Inferior parietal cortex (tissue), 1 donor: ENCODE measurements at regions not wholly inside any gene's neighbourhood (a gene's known extent, or its start where the extent isn't known, plus 50 kb on each side); places are given as distances from the start of the nearest gene placed in this dataset.

Experiments used
- DNase-seq: peaks from one replicate; pipeline ENCODE4 v3.0.0-alpha.2; 2016; ENCODE audit errors: extremely low spot score

- DNase-seq, result no peak
These were observed 355.1 kb upstream of the SPTLC3 start for GRCh38 chr20:12653642-12654041.

- no peak for DNase-seq
These were observed 348.8 kb upstream of the SPTLC3 start for GRCh38 chr20:12659942-12660341.

DNA sequence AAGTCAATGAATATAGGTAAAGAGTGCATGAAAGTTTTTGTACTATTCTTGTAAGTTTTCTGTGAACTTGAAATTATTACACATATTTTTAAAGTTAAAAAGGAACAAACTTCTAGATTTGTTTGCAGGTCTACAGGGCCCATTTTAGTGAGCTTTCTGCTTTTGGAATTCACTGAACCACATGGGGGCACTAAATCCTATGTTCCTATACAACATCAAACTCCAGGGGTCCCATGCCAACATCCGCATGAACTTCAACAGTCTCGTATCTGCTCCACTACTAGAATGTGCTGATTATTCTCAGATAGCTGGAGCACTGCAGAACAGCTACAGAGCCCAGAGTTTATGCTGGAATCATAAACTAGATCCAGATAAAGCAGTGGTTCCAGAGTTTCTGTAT lies 347.9 kb upstream of the SPTLC3 start:
- no peak for DNase-seq

DNA sequence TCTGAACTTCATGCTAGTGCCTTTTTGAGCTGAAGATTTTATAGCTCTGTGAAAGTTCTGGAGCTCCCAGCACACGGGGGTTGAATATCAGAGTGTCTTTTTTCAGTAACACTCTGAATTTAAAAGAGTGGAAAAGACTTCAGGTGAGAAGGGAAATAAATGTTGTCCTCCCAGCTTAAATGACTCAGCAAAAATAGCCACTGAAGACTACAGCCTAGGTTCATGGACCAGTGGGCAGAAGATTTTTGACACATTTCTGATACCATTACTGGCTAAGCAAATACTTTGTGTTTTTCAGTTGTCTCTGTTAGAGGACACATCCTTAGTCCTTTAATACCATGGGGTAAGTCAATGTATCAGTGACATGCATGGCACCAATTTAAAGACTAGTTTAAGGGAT lies 338.5 kb upstream of the SPTLC3 start:
- no peak for DNase-seq

- no peak for DNase-seq
These were observed 335.4 kb upstream of the SPTLC3 start for GRCh38 chr20:12673352-12673751.

GRCh38 chr20:12677925-12678324 lies 330.8 kb upstream of the SPTLC3 start:
- DNase-seq, result no peak

DNA sequence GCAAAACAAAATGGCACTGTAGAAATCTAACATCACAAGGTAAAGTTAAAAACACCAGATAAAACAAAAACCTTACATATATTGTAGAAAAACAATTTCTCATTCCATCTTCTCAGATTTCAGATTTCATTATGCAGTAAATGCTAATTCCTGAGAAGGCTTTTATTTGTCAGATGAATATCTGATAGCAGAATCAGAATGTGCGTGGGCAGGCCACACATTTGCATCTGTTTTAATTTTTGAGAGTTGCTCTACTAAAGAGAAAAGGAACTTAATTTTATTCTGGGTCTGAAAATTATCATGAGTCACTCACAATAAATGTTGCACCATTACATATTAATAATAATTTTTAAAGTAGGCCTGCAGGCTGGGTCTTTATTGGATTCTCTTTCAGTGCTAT lies 329.3 kb upstream of the SPTLC3 start:
- no peak for DNase-seq

GRCh38 chr20:12682613-12683012 lies 326.2 kb upstream of the SPTLC3 start:
- DNase-seq, result no peak

DNA sequence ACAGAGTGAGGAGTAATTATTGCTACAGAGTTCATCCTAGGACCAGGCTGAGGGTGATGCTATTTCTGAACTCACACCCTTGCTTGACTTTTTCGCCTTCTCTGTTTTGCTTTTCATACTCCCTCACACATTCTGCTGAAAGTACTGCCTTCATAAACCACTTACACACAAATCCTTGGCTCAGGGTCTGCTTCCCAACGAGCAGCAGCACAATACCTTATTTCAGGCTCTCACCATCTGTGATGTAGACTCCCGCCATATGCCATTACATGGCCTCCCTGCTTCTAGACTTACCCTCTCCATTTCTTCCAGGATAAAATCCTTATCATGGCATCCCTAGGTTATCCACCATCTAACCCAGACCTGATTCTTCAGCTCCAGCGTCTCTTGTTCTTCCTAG lies 321.3 kb upstream of the SPTLC3 start:
- DNase-seq, result no peak

GRCh38 chr20:12695937-12696336 lies 312.8 kb upstream of the SPTLC3 start:
- no peak for DNase-seq

DNA sequence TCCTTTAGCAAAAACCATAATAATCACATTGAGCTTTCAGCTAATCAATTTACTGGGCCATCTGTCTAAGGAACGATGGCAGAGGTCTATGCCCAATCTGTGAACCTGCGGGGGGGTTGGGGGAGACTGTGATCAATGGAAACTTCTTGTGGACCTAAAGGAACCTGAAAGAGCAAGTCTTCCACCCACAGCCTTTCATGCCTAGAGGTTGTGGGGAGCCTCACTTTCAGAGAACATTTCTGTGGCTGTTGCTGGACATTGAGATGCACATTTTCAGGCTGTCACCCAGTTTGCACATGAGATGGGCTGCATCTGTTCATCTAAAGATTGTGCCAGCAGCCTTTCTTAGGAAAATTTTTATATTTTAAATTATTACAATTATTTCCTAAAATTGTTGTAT lies 310.0 kb upstream of the SPTLC3 start:
- no peak for DNase-seq

- DNase-seq, result no peak
These were observed 309.2 kb upstream of the SPTLC3 start for GRCh38 chr20:12699374-12700228.

GRCh38 chr20:12700701-12701100 lies 308.1 kb upstream of the SPTLC3 start:
- DNase-seq, result no peak

GRCh38 chr20:12702312-12702711 lies 306.5 kb upstream of the SPTLC3 start:
- DNase-seq, result no peak

DNA sequence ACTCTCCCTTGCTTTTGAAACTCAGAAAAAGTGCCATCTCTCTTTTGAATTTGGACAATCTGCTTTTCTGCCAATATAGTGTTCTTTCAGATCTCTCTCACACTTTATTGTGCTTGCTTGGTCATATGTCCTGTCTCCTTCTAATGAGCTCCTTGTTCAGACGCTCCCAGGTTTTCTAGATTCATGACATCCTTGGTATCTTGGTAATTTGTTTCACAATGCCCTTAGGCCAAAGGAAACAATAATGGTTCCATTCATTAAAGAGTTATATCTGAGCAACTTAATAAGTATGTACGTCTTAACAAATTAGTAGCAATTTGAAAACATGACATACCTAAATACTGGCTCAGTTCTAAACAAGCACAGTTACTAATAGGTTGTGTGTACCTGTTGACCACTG lies 293.4 kb upstream of the SPTLC3 start:
- DNase-seq, result no peak

DNA sequence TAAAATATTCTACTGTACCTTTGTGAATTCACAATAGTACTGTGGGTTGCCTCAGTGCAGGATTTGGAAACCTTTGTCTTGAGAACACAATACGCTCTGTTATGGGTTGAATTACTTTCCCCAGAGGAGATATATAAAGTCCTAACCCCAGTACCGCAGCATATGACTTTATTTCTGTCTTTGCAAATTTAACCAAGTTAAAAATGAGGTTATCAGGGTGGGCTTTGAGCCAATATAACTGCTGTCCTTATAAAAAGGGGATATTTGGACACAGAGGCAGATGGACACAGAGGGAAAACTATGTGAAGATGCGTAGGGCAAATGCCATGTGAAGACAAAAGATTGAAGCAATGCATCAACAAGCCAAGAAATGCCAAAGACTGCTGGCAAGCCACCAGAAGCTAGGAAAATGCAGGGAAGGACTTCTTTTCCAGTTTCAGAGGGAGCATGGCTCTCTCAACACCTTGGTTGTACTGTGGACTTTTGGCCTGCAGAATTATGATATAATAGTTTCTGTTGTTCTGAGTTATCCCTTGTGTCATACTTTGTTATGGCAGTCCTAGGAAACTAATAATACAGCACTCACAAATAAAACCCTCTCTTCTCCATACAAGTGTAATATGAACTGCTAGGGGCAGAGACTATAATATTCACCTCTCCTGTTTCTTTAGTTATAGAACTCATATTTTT lies 292.6 kb upstream of the SPTLC3 start:
- DNase-seq, result no peak

GRCh38 chr20:12717061-12717460 lies 291.7 kb upstream of the SPTLC3 start:
- no peak for DNase-seq

GRCh38 chr20:12718619-12719018 lies 290.2 kb upstream of the SPTLC3 start:
- no peak for DNase-seq

DNA sequence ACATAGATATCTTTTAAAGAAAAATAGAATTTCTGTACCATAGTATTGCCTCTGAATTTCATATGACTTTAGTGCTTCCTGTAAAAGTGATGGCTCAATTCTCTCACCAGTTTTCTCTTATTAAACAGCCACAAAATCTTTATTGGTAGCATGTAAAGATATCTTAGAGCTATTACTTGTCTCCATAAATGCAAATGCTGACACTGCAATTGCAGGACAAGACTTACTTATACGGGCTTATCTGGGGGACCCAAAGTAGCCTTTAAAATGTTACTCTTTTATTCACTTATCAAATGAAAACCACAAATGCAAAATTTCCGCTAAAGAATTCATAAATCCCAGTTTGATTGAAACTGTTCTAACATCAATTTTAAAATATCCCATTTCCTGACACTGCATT lies 287.1 kb upstream of the SPTLC3 start:
- no peak for DNase-seq

DNA sequence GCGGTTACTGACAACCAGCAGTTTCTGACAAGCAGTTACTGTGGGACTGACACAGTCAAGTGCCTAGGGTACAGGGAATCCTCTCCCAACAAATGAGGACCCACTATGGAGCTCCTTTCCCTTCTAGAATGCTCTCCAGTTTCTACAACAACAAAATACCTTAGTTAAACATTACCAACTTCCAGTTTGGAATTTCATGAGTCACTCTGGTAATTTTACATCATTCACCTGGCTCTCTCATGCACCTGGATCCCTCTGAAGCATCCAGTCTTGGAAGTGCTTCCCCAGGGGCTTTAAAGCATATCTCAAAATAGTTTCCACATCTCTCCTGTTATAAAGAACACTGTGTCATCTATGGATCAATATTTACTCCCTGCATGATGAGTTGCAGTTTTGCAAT lies 286.7 kb upstream of the SPTLC3 start:
- DNase-seq, result no peak

- DNase-seq, result no peak
These were observed 285.0 kb upstream of the SPTLC3 start for GRCh38 chr20:12723811-12724210.

DNA sequence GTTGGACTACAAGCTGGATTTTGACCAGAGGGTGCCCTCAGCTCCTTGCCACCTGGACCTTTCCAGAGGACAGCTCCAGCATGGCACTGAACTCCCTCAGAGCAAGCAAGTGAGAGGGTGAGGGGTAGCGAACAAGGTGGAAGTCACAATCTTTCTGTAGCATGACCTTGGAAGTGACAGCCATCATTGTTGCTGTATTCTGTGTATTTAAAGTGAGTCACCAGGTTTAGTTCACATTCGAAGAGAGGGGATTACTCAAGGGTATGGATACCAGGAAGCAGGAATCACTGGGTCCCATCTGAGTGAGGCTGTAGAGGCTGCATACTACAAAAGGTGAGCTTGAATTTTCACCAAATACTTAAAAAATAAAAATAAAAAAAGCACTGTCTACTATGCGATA lies 280.0 kb upstream of the SPTLC3 start:
- no peak for DNase-seq

DNA sequence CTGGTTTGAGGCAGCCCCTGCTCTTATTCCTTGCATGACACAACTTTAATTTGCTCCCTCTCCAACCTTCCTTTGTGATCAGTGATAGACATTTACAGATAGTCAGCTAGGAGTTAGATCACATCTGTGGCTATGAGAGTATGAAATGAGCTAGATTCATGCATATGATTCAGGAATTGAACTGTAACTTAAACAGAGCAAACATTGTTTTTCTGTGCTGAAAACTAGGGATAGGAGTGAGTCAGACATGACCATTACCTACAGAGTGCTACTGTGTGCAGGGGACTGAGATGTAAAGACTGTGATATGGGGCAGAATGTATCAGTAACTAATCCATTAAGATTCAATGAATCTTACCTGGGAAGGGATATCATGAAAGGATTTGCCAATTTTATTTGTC lies 279.4 kb upstream of the SPTLC3 start:
- no peak for DNase-seq
